ENCODE measurements at regions not wholly inside any gene's neighbourhood (a gene's known extent, or its start where the extent isn't known, plus 50 kb on each side); places are given as distances from the start of the nearest gene placed in this dataset.

- TF ChIP-seq CTCF (IDR thresholded peaks at IDR 0.05) (no peak), POLR2A (IDR thresholded peaks at IDR 0.05) (no peak), EP300 (IDR thresholded peaks at IDR 0.05) (no peak)
Observed at GRCh38 chr13:20305587-20305986, 73.5 kb upstream of the GJB6 start.
